ENCODE measurements at regions not wholly inside any gene's neighbourhood (a gene's known extent, or its start where the extent isn't known, plus 50 kb on each side); places are given as distances from the start of the nearest gene placed in this dataset.

DNA sequence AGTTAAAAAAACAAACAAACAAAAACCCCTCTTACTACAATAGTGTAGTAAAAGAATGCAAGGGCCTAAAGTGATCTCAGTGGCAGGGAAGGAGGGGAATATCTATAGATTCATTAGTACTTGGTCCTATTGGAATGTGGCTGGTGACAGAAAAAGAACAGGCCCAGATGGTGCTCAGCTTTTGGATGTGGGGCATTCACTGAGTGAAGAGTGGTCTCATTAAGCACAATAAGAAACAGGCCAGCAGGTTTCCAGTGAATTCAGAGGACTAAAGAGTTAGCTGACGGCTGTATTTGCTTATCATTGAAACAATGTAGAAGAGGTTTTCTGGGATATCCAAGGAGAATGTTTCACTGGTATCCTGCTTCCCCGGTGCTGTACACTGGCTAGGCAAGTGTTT lies 243.8 kb upstream of the HHIP start:
- no peak for DNase-seq (ENCODE audit: low spot score)
- TF ChIP-seq JUND (IDR thresholded peaks at IDR 0.05) = no peak
- no peak for TF ChIP-seq TAF1 (conservative IDR thresholded peaks at IDR 0.05)
- TF ChIP-seq YY1 (IDR thresholded peaks at IDR 0.05) = no peak
- H3K27ac ChIP-seq (ENCODE audit: low read depth in 1 of 2, low read length in 2 of 2) = no peak overlapping the region
- no peaks in the 10 kb centered on the region for H3K9me3 ChIP-seq (ENCODE audit: control insufficient read depth in 4 of 4, low read length in 3 of 4)
- no peak overlapping the region for H3K4me3 ChIP-seq (ENCODE audit: low read depth in 1 of 3, low read length in 3 of 3)
- H3K36me3 ChIP-seq (ENCODE audit: control insufficient read depth in 4 of 4, insufficient read depth in 3 of 4, low read depth in 1 of 4, low read length in 3 of 4) = no peaks in the 10 kb centered on the region
- WGBS = 66% methylated on average over 2 of the region's 2 CpGs
- H3K4me1 ChIP-seq (ENCODE audit: control insufficient read depth in 4 of 4, insufficient read depth in 4 of 4, low read length in 3 of 4) = no peaks in the 10 kb centered on the region
- H3K27me3 ChIP-seq (ENCODE audit: control insufficient read depth in 4 of 4, insufficient read depth in 4 of 4, low read length in 3 of 4) = no peaks in the 10 kb centered on the region
- H3K9ac ChIP-seq (ENCODE audit: low read depth in 1 of 2, low read length in 2 of 2) = no peak overlapping the region

DNA sequence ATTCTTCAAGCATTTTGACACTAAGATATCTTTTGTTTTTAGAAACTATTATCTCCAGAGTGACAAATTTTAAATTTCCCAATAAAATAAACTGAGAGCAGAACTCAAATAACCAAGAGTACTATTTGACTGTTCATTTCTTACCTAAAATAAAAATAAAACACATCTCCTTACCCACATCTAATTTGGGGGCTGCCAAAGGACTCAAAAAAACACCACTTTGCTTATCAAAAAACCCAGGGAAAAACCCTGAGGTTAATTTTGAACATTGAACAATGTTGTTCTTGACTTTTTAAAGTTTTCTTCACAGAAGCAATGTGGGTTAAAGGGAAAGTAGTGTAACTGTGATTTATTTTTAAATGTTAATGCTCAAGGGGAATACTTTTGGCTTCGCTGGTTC lies 243.0 kb upstream of the HHIP start:
- Histone ChIP-seq H3K36me3 (ENCODE audit: control insufficient read depth in 4 of 4, insufficient read depth in 3 of 4, low read depth in 1 of 4, low read length in 3 of 4) (no peaks in the 10 kb centered on the region), H3K27me3 (ENCODE audit: control insufficient read depth in 4 of 4, insufficient read depth in 4 of 4, low read length in 3 of 4) (no peaks in the 10 kb centered on the region), H3K4me3 (ENCODE audit: low read depth in 1 of 3, low read length in 3 of 3) (no peak overlapping the region), H3K27ac (ENCODE audit: low read depth in 1 of 2, low read length in 2 of 2) (no peak overlapping the region), H3K9ac (ENCODE audit: low read depth in 1 of 2, low read length in 2 of 2) (no peak overlapping the region), H3K9me3 (ENCODE audit: control insufficient read depth in 4 of 4, low read length in 3 of 4) (no peaks in the 10 kb centered on the region), H3K4me1 (ENCODE audit: control insufficient read depth in 4 of 4, insufficient read depth in 4 of 4, low read length in 3 of 4) (no peaks in the 10 kb centered on the region)
- WGBS = 76% methylated on average over 1 of the region's 1 CpG
- no peak for TF ChIP-seq EGR1 (IDR thresholded peaks at IDR 0.05; ENCODE audit: low read depth in 2 of 2)
- no peak for TF ChIP-seq HNF4G (IDR thresholded peaks at IDR 0.05)
- no peak for TF ChIP-seq RXRA (IDR thresholded peaks at IDR 0.05)
- no peak for TF ChIP-seq NR2F2 (IDR thresholded peaks at IDR 0.05)
- TF ChIP-seq MAX (IDR thresholded peaks at IDR 0.05) = no peak
- TF ChIP-seq, protein P1, sequence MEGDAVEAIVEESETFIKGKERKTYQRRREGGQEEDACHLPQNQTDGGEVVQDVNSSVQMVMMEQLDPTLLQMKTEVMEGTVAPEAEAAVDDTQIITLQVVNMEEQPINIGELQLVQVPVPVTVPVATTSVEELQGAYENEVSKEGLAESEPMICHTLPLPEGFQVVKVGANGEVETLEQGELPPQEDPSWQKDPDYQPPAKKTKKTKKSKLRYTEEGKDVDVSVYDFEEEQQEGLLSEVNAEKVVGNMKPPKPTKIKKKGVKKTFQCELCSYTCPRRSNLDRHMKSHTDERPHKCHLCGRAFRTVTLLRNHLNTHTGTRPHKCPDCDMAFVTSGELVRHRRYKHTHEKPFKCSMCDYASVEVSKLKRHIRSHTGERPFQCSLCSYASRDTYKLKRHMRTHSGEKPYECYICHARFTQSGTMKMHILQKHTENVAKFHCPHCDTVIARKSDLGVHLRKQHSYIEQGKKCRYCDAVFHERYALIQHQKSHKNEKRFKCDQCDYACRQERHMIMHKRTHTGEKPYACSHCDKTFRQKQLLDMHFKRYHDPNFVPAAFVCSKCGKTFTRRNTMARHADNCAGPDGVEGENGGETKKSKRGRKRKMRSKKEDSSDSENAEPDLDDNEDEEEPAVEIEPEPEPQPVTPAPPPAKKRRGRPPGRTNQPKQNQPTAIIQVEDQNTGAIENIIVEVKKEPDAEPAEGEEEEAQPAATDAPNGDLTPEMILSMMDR (IDR thresholded peaks at IDR 0.05; ENCODE audit: low read depth, low read length, missing input control) = no peak
- no peak for TF ChIP-seq SP1 (IDR thresholded peaks at IDR 0.05)
- TF ChIP-seq TAF1 (conservative IDR thresholded peaks at IDR 0.05) = no peak
- no peak for TF ChIP-seq FOXA2 (IDR thresholded peaks at IDR 0.05)
- no peak for TF ChIP-seq RAD21 (IDR thresholded peaks at IDR 0.05)
- no peak for DNase-seq (ENCODE audit: low spot score)

- TF ChIP-seq EGR1 (IDR thresholded peaks at IDR 0.05; ENCODE audit: low read depth in 2 of 2) (no peak), MAX (IDR thresholded peaks at IDR 0.05) (no peak), ATF3 (IDR thresholded peaks at IDR 0.05) (no peak), TAF1 (conservative IDR thresholded peaks at IDR 0.05) (no peak), FOXA2 (IDR thresholded peaks at IDR 0.05) (no peak), FOXA1 (IDR thresholded peaks at IDR 0.05) (no peak), RAD21 (IDR thresholded peaks at IDR 0.05) (no peak), SP1 (IDR thresholded peaks at IDR 0.05) (no peak)
- TF ChIP-seq, protein P1 (IDR thresholded peaks at IDR 0.05; ENCODE audit: low read depth, low read length, missing input control) = no peak
- Histone ChIP-seq H3K27me3 (ENCODE audit: control insufficient read depth in 4 of 4, insufficient read depth in 4 of 4, low read length in 3 of 4) (no peaks in the 10 kb centered on the region), H3K4me3 (ENCODE audit: low read depth in 1 of 3, low read length in 3 of 3) (no peak overlapping the region), H3K9ac (ENCODE audit: low read depth in 1 of 2, low read length in 2 of 2) (no peak overlapping the region), H3K27ac (ENCODE audit: low read depth in 1 of 2, low read length in 2 of 2) (no peak overlapping the region), H3K9me3 (ENCODE audit: control insufficient read depth in 4 of 4, low read length in 3 of 4) (no peaks in the 10 kb centered on the region), H3K36me3 (ENCODE audit: control insufficient read depth in 4 of 4, insufficient read depth in 3 of 4, low read depth in 1 of 4, low read length in 3 of 4) (no peaks in the 10 kb centered on the region), H3K4me1 (ENCODE audit: control insufficient read depth in 4 of 4, insufficient read depth in 4 of 4, low read length in 3 of 4) (no peaks in the 10 kb centered on the region)
- DNase-seq (ENCODE audit: low spot score) = no peak
- WGBS = 51% methylated on average over 1 of the region's 1 CpG
Measured at GRCh38 chr4:144403893-144404292, 242.1 kb upstream of the HHIP start.

Measured in liver (tissue), 8 donors.